CD14-positive monocyte (primary cell): ENCODE measurements at regions not wholly inside any gene's neighbourhood (a gene's known extent, or its start where the extent isn't known, plus 50 kb on each side); places are given as distances from the start of the nearest gene placed in this dataset.

ENCODE experiments used
- DNase-seq, 3 donors: peaks; one replicate each; pipeline ENCODE4 v3.0.0-alpha.2; 2011 to 2022
- H2AFZ ChIP-seq: 2 replicates; pipeline ENCODE4 v1.6.0; 2012; ENCODE audit warnings: mild to moderate bottlenecking, low read depth, low read length, inconsistent platforms; ENCODE audit not compliant: insufficient read depth, poor library complexity, severe bottlenecking
- H3K27ac ChIP-seq, 2 donors: 1 replicate in 1 of 2; 2 replicates in 1 of 2; pipeline ENCODE4 v1.5.1; 2012 to 2013; ENCODE audit warnings: low read length in 2 of 2, control low read depth in 1 of 2, inconsistent platforms in 1 of 2, low read depth in 1 of 2, mild to moderate bottlenecking in 1 of 2
- H3K27me3 ChIP-seq, 2 donors: one replicate each; pipeline versions ENCODE4 v1.6.0 to v1.6.1; 2011 to 2013; ENCODE audit warnings: low read length in 2 of 2; ENCODE audit not compliant: control insufficient read depth in 2 of 2, insufficient read depth in 2 of 2
- H3K36me3 ChIP-seq, 2 donors: replicated peaks in 1 of 2; 1 replicate in 1 of 2; 2 replicates in 1 of 2; pipeline versions ENCODE4 v1.5.1 to v1.6.1; 2012 to 2013; ENCODE audit warnings: low read length in 2 of 2, control low read depth in 1 of 2, inconsistent platforms in 1 of 2, mild to moderate bottlenecking in 1 of 2; ENCODE audit not compliant: insufficient read depth in 2 of 2, control insufficient read depth in 1 of 2
- H3K4me1 ChIP-seq, 2 donors: 1 replicate in 1 of 2; 2 replicates in 1 of 2; pipeline versions ENCODE4 v1.5.1 to v1.6.1; 2012 to 2013; ENCODE audit warnings: low read length in 2 of 2, control low read depth in 1 of 2, inconsistent platforms in 1 of 2, mild to moderate bottlenecking in 1 of 2, moderate library complexity in 1 of 2; ENCODE audit not compliant: insufficient read depth in 2 of 2, control insufficient read depth in 1 of 2
- H3K4me2 ChIP-seq: replicated peaks from 2 replicates; pipeline ENCODE3; 2012; ENCODE audit warnings: low read length, moderate library complexity, mild to moderate bottlenecking; ENCODE audit not compliant: poor library complexity, severe bottlenecking; ENCODE audit errors: extremely low read depth
- H3K4me3 ChIP-seq, 3 experiments: fragments of 200-600 bp in 1 of 3; sonication (generic) in 1 of 3; replicated peaks in 1 of 3; 1 replicate in 2 of 3; 2 replicates in 1 of 3; pipeline ENCODE4 v1.5.1; 2011 to 2013; ENCODE audit warnings: low read length in 3 of 3, mild to moderate bottlenecking in 3 of 3, control low read depth in 2 of 3, low read depth in 2 of 3, inconsistent platforms in 1 of 3, moderate library complexity in 1 of 3
- H3K79me2 ChIP-seq: 2 replicates; pipeline ENCODE4 v1.6.0; 2012; ENCODE audit warnings: mild to moderate bottlenecking, control low read depth, inconsistent platforms, low read length, moderate library complexity; ENCODE audit not compliant: insufficient read depth
- H3K9ac ChIP-seq: 2 replicates; pipeline ENCODE4 v1.6.0; 2017; ENCODE audit warnings: low read length, mild to moderate bottlenecking; ENCODE audit not compliant: insufficient read depth, poor library complexity, severe bottlenecking
- H3K9me3 ChIP-seq, 2 donors: replicated peaks in 1 of 2; 1 replicate in 1 of 2; 2 replicates in 1 of 2; pipeline versions ENCODE4 v1.5.1 to v1.6.1; 2012 to 2013; ENCODE audit warnings: low read length in 2 of 2, control low read depth in 1 of 2; ENCODE audit not compliant: control insufficient read depth in 1 of 2, insufficient read depth in 1 of 2
- H4K20me1 ChIP-seq: 2 replicates; pipeline ENCODE4 v1.6.0; 2012; ENCODE audit warnings: mild to moderate bottlenecking, low read length, control low read depth, moderate library complexity; ENCODE audit not compliant: insufficient read depth
- H3K27ac Mint-ChIP-seq, 7 donors: one replicate each; pipeline ENCODE4 v1.8.0; 2020; ENCODE audit warnings: mild to moderate bottlenecking in 7 of 7, mixed read lengths in 7 of 7, moderate library complexity in 6 of 7, inconsistent platforms in 2 of 7
- H3K27me3 Mint-ChIP-seq, 3 donors: one replicate each; pipeline ENCODE4 v1.8.0; 2021 to 2022; ENCODE audit warnings: low read depth in 3 of 3, mild to moderate bottlenecking in 3 of 3, mixed read lengths in 3 of 3, moderate library complexity in 3 of 3, inconsistent platforms in 1 of 3
- H3K36me3 Mint-ChIP-seq, 2 donors: one replicate each; pipeline ENCODE4 v1.8.0; 2020; ENCODE audit warnings: mixed read lengths in 2 of 2, inconsistent platforms in 1 of 2, mild to moderate bottlenecking in 1 of 2
- H3K4me1 Mint-ChIP-seq: one replicate; pipeline ENCODE4 v1.8.0; 2020; ENCODE audit warnings: mild to moderate bottlenecking, mixed read lengths
- H3K4me3 Mint-ChIP-seq, 2 donors: one replicate each; pipeline ENCODE4 v1.8.0; 2020; ENCODE audit warnings: mild to moderate bottlenecking in 2 of 2, mixed read lengths in 2 of 2, moderate library complexity in 1 of 2
- H3K9me3 Mint-ChIP-seq, 7 donors: one replicate each; pipeline ENCODE4 v1.8.0; 2020 to 2022; ENCODE audit warnings: mixed read lengths in 7 of 7, mild to moderate bottlenecking in 6 of 7, moderate library complexity in 6 of 7, inconsistent platforms in 2 of 7
- WGBS: methylation state at CpG from one replicate; pipeline ENCODE4 v1.1.5; 2013; ENCODE audit warnings: missing lambda C conversion rate; ENCODE audit not compliant: insufficient coverage; 5-methylcytosine and 5-hydroxymethylcytosine counted together
- intact Hi-C, 2 donors: fragments of 100-400 bp; cut with micrococcal nuclease; formaldehyde crosslinking; loops; one replicate each; pipeline versions ENCODE4 v1.15.0 to v1.15.1; 2023
- TF ChIP-seq, protein P1 (sequence below): fragments of 200-600 bp; IDR thresholded peaks from one replicate; pipeline ENCODE4 v1.8.0; 2022; ENCODE audit warnings: antibody characterized with exemption, mild to moderate bottlenecking

DNA sequence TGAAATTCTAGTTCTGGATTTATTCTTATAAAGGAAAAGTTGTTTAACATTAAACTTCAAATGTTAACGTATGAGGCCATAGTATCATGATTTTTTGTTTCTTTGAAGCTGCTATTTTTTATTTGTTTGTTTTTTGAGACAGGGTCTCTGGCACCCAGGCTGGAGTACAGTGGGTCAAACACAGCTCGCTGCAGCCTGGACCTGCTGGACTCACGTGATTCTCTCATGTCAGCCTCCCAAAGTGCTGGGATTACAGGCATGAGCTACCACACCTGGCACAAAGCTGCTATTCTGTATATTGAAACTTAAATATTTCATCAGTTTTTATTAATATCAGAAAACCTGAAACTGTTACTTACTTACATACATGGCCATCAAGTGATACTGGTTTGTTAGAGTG lies 89.5 kb upstream of the RPRM start:
- no peaks in the 10 kb centered on the region for H3K27me3 Mint-ChIP-seq
- DNase-seq, result no peak
- H2AFZ ChIP-seq, result no peak overlapping the region
- no peaks in the 10 kb centered on the region for H3K79me2 ChIP-seq
- peaks cover 0 to 2% (median under 1%) of the 10 kb centered on the region in 7 donors for H3K9me3 Mint-ChIP-seq
- WGBS, result 89% methylated on average over 3 of the region's 3 CpGs
- H3K27ac Mint-ChIP-seq, result no peak overlapping the region
- no peaks in the 10 kb centered on the region for H3K36me3 Mint-ChIP-seq
- TF ChIP-seq, protein P1, sequence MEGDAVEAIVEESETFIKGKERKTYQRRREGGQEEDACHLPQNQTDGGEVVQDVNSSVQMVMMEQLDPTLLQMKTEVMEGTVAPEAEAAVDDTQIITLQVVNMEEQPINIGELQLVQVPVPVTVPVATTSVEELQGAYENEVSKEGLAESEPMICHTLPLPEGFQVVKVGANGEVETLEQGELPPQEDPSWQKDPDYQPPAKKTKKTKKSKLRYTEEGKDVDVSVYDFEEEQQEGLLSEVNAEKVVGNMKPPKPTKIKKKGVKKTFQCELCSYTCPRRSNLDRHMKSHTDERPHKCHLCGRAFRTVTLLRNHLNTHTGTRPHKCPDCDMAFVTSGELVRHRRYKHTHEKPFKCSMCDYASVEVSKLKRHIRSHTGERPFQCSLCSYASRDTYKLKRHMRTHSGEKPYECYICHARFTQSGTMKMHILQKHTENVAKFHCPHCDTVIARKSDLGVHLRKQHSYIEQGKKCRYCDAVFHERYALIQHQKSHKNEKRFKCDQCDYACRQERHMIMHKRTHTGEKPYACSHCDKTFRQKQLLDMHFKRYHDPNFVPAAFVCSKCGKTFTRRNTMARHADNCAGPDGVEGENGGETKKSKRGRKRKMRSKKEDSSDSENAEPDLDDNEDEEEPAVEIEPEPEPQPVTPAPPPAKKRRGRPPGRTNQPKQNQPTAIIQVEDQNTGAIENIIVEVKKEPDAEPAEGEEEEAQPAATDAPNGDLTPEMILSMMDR, result no peak
- intact Hi-C loops, result no loop called here
- no peak overlapping the region for H3K4me3 Mint-ChIP-seq
- H3K9me3 ChIP-seq, result no peaks in the 10 kb centered on the region
- H3K9ac ChIP-seq, result no peak overlapping the region
- H3K4me2 ChIP-seq, result no peak overlapping the region
- H3K4me1 Mint-ChIP-seq, result no peaks in the 10 kb centered on the region
- H3K27me3 ChIP-seq, result no peaks in the 10 kb centered on the region
- H3K4me1 ChIP-seq, result no peaks in the 10 kb centered on the region
- no peaks in the 10 kb centered on the region for H3K36me3 ChIP-seq
- no peaks in the 10 kb centered on the region for H4K20me1 ChIP-seq
- no peak overlapping the region for H3K27ac ChIP-seq
- H3K4me3 ChIP-seq, result no peak overlapping the region

DNA sequence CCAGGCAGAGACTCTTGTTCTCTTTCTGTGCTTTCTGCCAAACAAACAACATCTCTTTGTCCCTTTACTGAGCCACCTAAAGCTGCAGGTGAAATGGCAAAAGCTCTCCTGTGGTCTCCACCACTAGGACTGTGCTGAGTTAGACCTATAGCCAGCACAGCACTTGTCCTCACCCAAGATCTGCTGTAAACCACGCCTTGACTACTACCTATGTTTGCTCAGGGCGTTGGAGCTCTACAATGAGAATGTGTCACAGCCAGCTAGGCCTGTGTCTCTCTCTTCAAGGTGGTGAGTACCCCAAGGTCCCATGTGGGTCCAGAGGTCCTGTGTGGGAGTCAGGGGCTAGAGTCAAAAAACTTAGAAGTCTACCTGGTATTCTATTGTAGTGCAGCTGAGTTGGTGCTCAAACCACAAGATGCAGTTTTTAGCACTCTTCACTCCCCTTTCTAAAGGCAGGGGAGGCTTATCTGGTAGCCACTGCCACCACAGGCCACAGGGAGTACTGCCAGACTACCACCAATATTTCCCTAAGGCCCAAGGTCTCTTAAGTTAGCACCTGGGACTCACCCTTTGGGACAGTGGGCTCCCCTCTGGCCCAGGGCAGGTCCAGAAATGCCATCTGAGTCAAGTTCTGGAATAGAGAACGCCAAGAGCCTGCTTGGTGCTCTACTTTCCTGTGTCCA lies 96.8 kb upstream of the RPRM start:
- Histone ChIP-seq H3K4me1 (no peaks in the 10 kb centered on the region), H3K9me3 (peaks cover 8 to 19% of the 10 kb centered on the region in 2 donors), H2AFZ (no peak overlapping the region), H3K79me2 (no peaks in the 10 kb centered on the region), H3K36me3 (no peaks in the 10 kb centered on the region), H3K4me3 (no peak overlapping the region), H3K27ac (no peak overlapping the region), H3K4me2 (no peak overlapping the region), H3K27me3 (no peaks in the 10 kb centered on the region), H3K9ac (no peak overlapping the region), H4K20me1 (no peaks in the 10 kb centered on the region)
- WGBS, result 75% methylated on average over 1 of the region's 3 CpGs
- Mint-ChIP-seq H3K27me3 (no peaks in the 10 kb centered on the region), H3K4me1 (no peaks in the 10 kb centered on the region), H3K9me3 (peaks cover 0 to 7% (median 6%) of the 10 kb centered on the region in 7 donors), H3K27ac (no peak overlapping the region), H3K4me3 (no peak overlapping the region), H3K36me3 (no peaks in the 10 kb centered on the region)
- TF ChIP-seq, protein P1, result no peak
- intact Hi-C loops, result no loop called here
- DNase-seq, result no peak
